Lower leg skin (tissue), 4 donors: ENCODE measurements at regions not wholly inside any gene's neighbourhood (a gene's known extent, or its start where the extent isn't known, plus 50 kb on each side); places are given as distances from the start of the nearest gene placed in this dataset.

Source experiments
- DNase-seq, 2 donors: peaks; one replicate each; pipeline ENCODE4 v3.0.0-alpha.2; 2019; ENCODE audit warnings: low spot score in 2 of 2
- H3K4me3 ChIP-seq: fragments of 200-600 bp; sonication (generic); 2 replicates; pipeline ENCODE4 v1.5.1; 2017; ENCODE audit warnings: mild to moderate bottlenecking, low read depth; ENCODE audit not compliant: poor library complexity, severe bottlenecking
- CTCF ChIP-seq, 3 donors: fragments of 450-650 bp; IDR thresholded peaks; one replicate each; pipeline ENCODE4 v1.5.1; 2016; ENCODE audit warnings: antibody characterized with exemption in 3 of 3, mild to moderate bottlenecking in 3 of 3, moderate library complexity in 2 of 3
- POLR2A ChIP-seq, 2 donors: fragments of 450-650 bp; IDR thresholded peaks; one replicate each; pipeline ENCODE4 v1.6.1; 2016 to 2017; ENCODE audit warnings: antibody characterized with exemption in 2 of 2, mild to moderate bottlenecking in 1 of 2, moderate library complexity in 1 of 2
- WGBS, 2 donors: methylation state at CpG; one replicate each; pipeline ENCODE4 v1.1.5; 2018; 5-methylcytosine and 5-hydroxymethylcytosine counted together
- intact Hi-C: fragments of 100-400 bp; cut with DNase I; formaldehyde crosslinking; loops from one replicate; pipeline ENCODE4 v1.15.0; 2023; ENCODE audit warnings: low total_unique reads

GRCh38 chr7:84384417-84384816, 189.8 kb upstream of the SEMA3A start:
- 81 to 82% methylated on average over 1 of the region's 1 CpG for WGBS, 2 donors
- DNase-seq = no peak
- intact Hi-C loops = no loop called here
- H3K4me3 ChIP-seq = no peak overlapping the region
- TF ChIP-seq CTCF (IDR thresholded peaks at IDR 0.05) (no peak), POLR2A (IDR thresholded peaks at IDR 0.05) (no peak)

GRCh38 chr7:84379446-84379845, 184.9 kb upstream of the SEMA3A start:
- 53 to 73% methylated on average over 1 of the region's 1 CpG for WGBS, 2 donors
- DNase-seq = no peak
- intact Hi-C loops = no loop called here
- no peak overlapping the region for H3K4me3 ChIP-seq
- TF ChIP-seq CTCF (IDR thresholded peaks at IDR 0.05) (no peak), POLR2A (IDR thresholded peaks at IDR 0.05) (no peak)

GRCh38 chr7:84372712-84373111, 178.1 kb upstream of the SEMA3A start:
- TF ChIP-seq CTCF (IDR thresholded peaks at IDR 0.05) (no peak), POLR2A (IDR thresholded peaks at IDR 0.05) (no peak)
- DNase-seq = no peak
- no peak overlapping the region for H3K4me3 ChIP-seq
- 91 to 93% methylated on average over 4 of the region's 4 CpGs for WGBS, 2 donors
- intact Hi-C loops = no loop called here

GRCh38 chr7:84372155-84372621, 177.6 kb upstream of the SEMA3A start:
- 91 to 93% methylated on average over 3 of the region's 3 CpGs for WGBS, 2 donors
- intact Hi-C loops = no loop called here
- no peak overlapping the region for H3K4me3 ChIP-seq
- no peak for TF ChIP-seq POLR2A (IDR thresholded peaks at IDR 0.05)
- TF ChIP-seq CTCF (IDR thresholded peaks at IDR 0.05) = no peak
- no peak for DNase-seq

- TF ChIP-seq POLR2A (IDR thresholded peaks at IDR 0.05) (no peak), CTCF (IDR thresholded peaks at IDR 0.05) (no peak)
Measured at GRCh38 chr7:84370114-84370513, 175.5 kb upstream of the SEMA3A start.

GRCh38 chr7:84368122-84368521, 173.5 kb upstream of the SEMA3A start:
- no peak for TF ChIP-seq CTCF (IDR thresholded peaks at IDR 0.05)
- TF ChIP-seq POLR2A (IDR thresholded peaks at IDR 0.05) = no peak
- no peak for DNase-seq
- H3K4me3 ChIP-seq = no peak overlapping the region
- intact Hi-C loops = no loop called here
- WGBS, 2 donors = 36 to 39% methylated on average over 1 of the region's 1 CpG

More at GRCh38 chr7:84370114-84370513, 175.5 kb upstream of the SEMA3A start:
- H3K4me3 ChIP-seq = no peak overlapping the region
- WGBS, 2 donors = 83 to 85% methylated on average over 2 of the region's 2 CpGs
- no peak for DNase-seq
- intact Hi-C loops = no loop called here
